H9 (cell line): ENCODE measurements at regions not wholly inside any gene's neighbourhood (a gene's known extent, or its start where the extent isn't known, plus 50 kb on each side); places are given as distances from the start of the nearest gene placed in this dataset.
A peak's percentile ranks its signal among the peaks of the same experiment; 100 is the strongest.

Experiments
- DNase-seq: peaks from one replicate; pipeline ENCODE4 v3.0.0-alpha.2; 2017
- H2AFZ ChIP-seq: one replicate; pipeline ENCODE4 v1.6.1; 2013; ENCODE audit warnings: mild to moderate bottlenecking, low read length, control low read depth, moderate library complexity
- H2AK5ac ChIP-seq: 2 replicates; pipeline ENCODE4 v1.6.1; 2013; ENCODE audit warnings: low read length, control low read depth, mixed read lengths; ENCODE audit not compliant: insufficient read length
- H2BK120ac ChIP-seq: one replicate; pipeline ENCODE4 v1.6.1; 2013; ENCODE audit warnings: low read depth, mild to moderate bottlenecking, low read length, control low read depth, inconsistent platforms; ENCODE audit not compliant: poor library complexity, severe bottlenecking
- H2BK12ac ChIP-seq: 2 replicates; pipeline ENCODE4 v1.6.1; 2013; ENCODE audit warnings: low read length, control low read depth, mixed read lengths, low read depth; ENCODE audit not compliant: insufficient read length
- H2BK15ac ChIP-seq: 2 replicates; pipeline ENCODE4 v1.6.1; 2013; ENCODE audit warnings: low read depth, low read length, control low read depth
- H2BK20ac ChIP-seq: one replicate; pipeline ENCODE4 v1.6.1; 2013; ENCODE audit warnings: low read depth, mild to moderate bottlenecking, low read length, control low read depth, inconsistent platforms; ENCODE audit not compliant: poor library complexity, severe bottlenecking
- H2BK5ac ChIP-seq: 2 replicates; pipeline ENCODE4 v1.6.1; 2013; ENCODE audit warnings: low read length, control low read depth, mixed read lengths; ENCODE audit not compliant: insufficient read length
- H3K14ac ChIP-seq: 2 replicates; pipeline ENCODE4 v1.6.1; 2013; ENCODE audit warnings: low read length, control low read depth; ENCODE audit not compliant: insufficient read depth
- H3K18ac ChIP-seq: 2 replicates; pipeline ENCODE4 v1.6.1; 2013; ENCODE audit warnings: low read depth, mild to moderate bottlenecking, mixed read lengths, low read length, control low read depth; ENCODE audit not compliant: insufficient read length
- H3K23ac ChIP-seq: 2 replicates; pipeline ENCODE4 v1.6.1; 2013; ENCODE audit warnings: low read length, control low read depth, mixed read lengths, low read depth; ENCODE audit not compliant: insufficient read length
- H3K23me2 ChIP-seq: 2 replicates; pipeline ENCODE4 v1.6.1; 2013; ENCODE audit warnings: low read depth, mild to moderate bottlenecking, mixed read lengths, low read length, control low read depth; ENCODE audit not compliant: insufficient read length, poor library complexity, severe bottlenecking
- H3K27ac ChIP-seq: 2 replicates; pipeline ENCODE4 v1.5.1; 2013; ENCODE audit warnings: low read length, control low read depth, mixed read lengths, low read depth; ENCODE audit not compliant: insufficient read length
- H3K27me3 ChIP-seq: 2 replicates; pipeline ENCODE4 v1.6.1; 2013; ENCODE audit warnings: low read length, control low read depth, inconsistent platforms; ENCODE audit not compliant: insufficient read depth
- H3K4ac ChIP-seq: 2 replicates; pipeline ENCODE4 v1.6.1; 2013; ENCODE audit warnings: low read depth, mild to moderate bottlenecking, control low read depth, inconsistent platforms, low read length, moderate library complexity
- H3K4me1 ChIP-seq: 2 replicates; pipeline ENCODE4 v1.6.1; 2013; ENCODE audit warnings: low read length, control low read depth, inconsistent platforms; ENCODE audit not compliant: insufficient read depth
- H3K4me2 ChIP-seq: 2 replicates; pipeline ENCODE4 v1.6.1; 2013; ENCODE audit warnings: low read length, control low read depth, mixed read lengths; ENCODE audit not compliant: insufficient read length, insufficient read depth
- H3K56ac ChIP-seq: 2 replicates; pipeline ENCODE4 v1.6.1; 2013; ENCODE audit warnings: low read depth, mild to moderate bottlenecking, mixed read lengths, low read length, control low read depth; ENCODE audit not compliant: insufficient read length
- H3K79me1 ChIP-seq: 2 replicates; pipeline ENCODE4 v1.6.1; 2013; ENCODE audit warnings: low read depth, mild to moderate bottlenecking, moderate library complexity, low read length, control low read depth, inconsistent platforms; ENCODE audit not compliant: insufficient read depth, poor library complexity, severe bottlenecking
- H3K79me2 ChIP-seq: 2 replicates; pipeline ENCODE4 v1.6.1; 2013; ENCODE audit warnings: low read length, control low read depth, inconsistent platforms; ENCODE audit not compliant: insufficient read depth
- H3K9ac ChIP-seq: 2 replicates; pipeline ENCODE4 v1.6.1; 2013; ENCODE audit warnings: low read length, control low read depth, mixed read lengths; ENCODE audit not compliant: insufficient read length; ENCODE audit errors: extremely low read depth
- H3K9me3 ChIP-seq: one replicate; pipeline ENCODE4 v1.6.1; 2013; ENCODE audit warnings: low read depth, low read length, inconsistent platforms; ENCODE audit not compliant: control insufficient read depth
- H3T11ph ChIP-seq: one replicate; pipeline ENCODE4 v1.6.1; 2013; ENCODE audit warnings: mild to moderate bottlenecking, low read length, control low read depth, inconsistent platforms
- H4K20me1 ChIP-seq: one replicate; pipeline ENCODE4 v1.6.1; 2013; ENCODE audit not compliant: control insufficient read depth, insufficient read length, insufficient read depth
- H4K5ac ChIP-seq: 2 replicates; pipeline ENCODE4 v1.6.1; 2013; ENCODE audit warnings: low read depth, mild to moderate bottlenecking, mixed read lengths, low read length, control low read depth; ENCODE audit not compliant: insufficient read length
- H4K8ac ChIP-seq: replicated peaks from 2 replicates; pipeline ENCODE4 v1.6.1; 2013; ENCODE audit warnings: low read length, control low read depth, mixed read lengths, low read depth; ENCODE audit not compliant: insufficient read length
- H4K91ac ChIP-seq: 2 replicates; pipeline ENCODE4 v1.6.1; 2013; ENCODE audit warnings: low read depth, mild to moderate bottlenecking, moderate library complexity, mixed read lengths, low read length, control low read depth; ENCODE audit not compliant: insufficient read length
- H3K27ac Mint-ChIP-seq, 3 experiments: 2 replicates in 2 of 3; 3 replicates in 1 of 3; pipeline ENCODE4 v1.8.0; 2020 to 2021; ENCODE audit warnings: mixed read lengths in 3 of 3, mild to moderate bottlenecking in 1 of 3, moderate library complexity in 1 of 3
- H3K27me3 Mint-ChIP-seq: 2 replicates; pipeline ENCODE4 v1.8.0; 2021; ENCODE audit warnings: low read depth, mild to moderate bottlenecking, moderate library complexity, mixed read lengths
- H3K36me3 Mint-ChIP-seq, 3 experiments: 2 replicates in 2 of 3; 3 replicates in 1 of 3; pipeline ENCODE4 v1.8.0; 2020 to 2021; ENCODE audit warnings: low read depth in 3 of 3, mixed read lengths in 3 of 3; ENCODE audit not compliant: insufficient read depth in 1 of 3
- H3K4me1 Mint-ChIP-seq, 2 experiments: 2 replicates each; pipeline ENCODE4 v1.8.0; 2020; ENCODE audit warnings: mixed read lengths in 2 of 2
- H3K4me3 Mint-ChIP-seq, 2 experiments: 2 replicates in 1 of 2; 3 replicates in 1 of 2; pipeline ENCODE4 v1.8.0; 2020 to 2021; ENCODE audit warnings: mild to moderate bottlenecking in 2 of 2, mixed read lengths in 2 of 2, moderate library complexity in 1 of 2
- H3K9me3 Mint-ChIP-seq, 2 experiments: 2 replicates in 1 of 2; 3 replicates in 1 of 2; pipeline ENCODE4 v1.8.0; 2020; ENCODE audit warnings: mild to moderate bottlenecking in 2 of 2, mixed read lengths in 2 of 2, moderate library complexity in 1 of 2
- CTCF ChIP-seq: fragments of 200-600 bp; sonication (generic); conservative IDR thresholded peaks from 3 replicates; pipeline ENCODE4 v1.8.0; 2021; ENCODE audit warnings: antibody characterized with exemption, mild to moderate bottlenecking
- WGBS: extraction: QIAGEN DNeasy Blood & Tissue Kit; methylation state at CpG from one replicate; pipeline ENCODE4 v1.1.7; 2013; ENCODE audit warnings: missing lambda C conversion rate, low lambda C conversion rate, mixed read lengths; ENCODE audit not compliant: insufficient read length; ENCODE audit errors: extremely low coverage; 5-methylcytosine and 5-hydroxymethylcytosine counted together

- H2BK20ac ChIP-seq: no peak overlapping the region
- H4K8ac ChIP-seq: no peak overlapping the region
- no peaks in the 10 kb centered on the region for H3K4me1 ChIP-seq
- no peaks in the 10 kb centered on the region for H3K79me1 ChIP-seq
- no peak overlapping the region for H2BK12ac ChIP-seq
- peak; percentile 24 for DNase-seq
- H2BK5ac ChIP-seq: no peak overlapping the region
- H3K27me3 Mint-ChIP-seq: peaks cover 4% of the 10 kb centered on the region
- no peak overlapping the region for H2AK5ac ChIP-seq
- no peak overlapping the region for H3K56ac ChIP-seq
- no CpG with 5 or more reads among the region's 32 CpGs for WGBS
- no peaks in the 10 kb centered on the region for H4K20me1 ChIP-seq
- H3K4me2 ChIP-seq: no peak overlapping the region
- no peak overlapping the region for H2BK120ac ChIP-seq
- H2AFZ ChIP-seq: no peak overlapping the region
- H4K5ac ChIP-seq: no peak overlapping the region
- H3K14ac ChIP-seq: no peak overlapping the region; the same call in 1 of the 2 replicates
- peaks cover 0 to 7% (median 2%) of the 10 kb centered on the region in 3 experiments; a peak in 4 of 7 replicates for H3K36me3 Mint-ChIP-seq
- no peaks in the 10 kb centered on the region for H3K9me3 ChIP-seq
- H2BK15ac ChIP-seq: no peak overlapping the region
- no peak overlapping the region for H3K18ac ChIP-seq
- H3K9me3 Mint-ChIP-seq: peaks cover 6 to 8% of the 10 kb centered on the region in 2 experiments; a peak in 4 of 5 replicates
- H3K4me1 Mint-ChIP-seq: no peaks in the 10 kb centered on the region
- H3K4me3 Mint-ChIP-seq: no peak overlapping the region
- H3K23me2 ChIP-seq: no peaks in the 10 kb centered on the region
- H3T11ph ChIP-seq: no peak overlapping the region
- no peak overlapping the region for H3K27ac Mint-ChIP-seq
- TF ChIP-seq CTCF: no peak
- no peaks in the 10 kb centered on the region for H3K79me2 ChIP-seq
- H3K4ac ChIP-seq: no peak overlapping the region
- H3K27me3 ChIP-seq: no peaks in the 10 kb centered on the region
- H3K9ac ChIP-seq: no peak overlapping the region
- no peak overlapping the region for H3K27ac ChIP-seq
- H4K91ac ChIP-seq: no peak overlapping the region
- no peak overlapping the region for H3K23ac ChIP-seq
Measured at GRCh38 chr14:104510794-104511611, 68.6 kb upstream of the C14orf180 start.
